ENCODE measurements at regions not wholly inside any gene's neighbourhood (a gene's known extent, or its start where the extent isn't known, plus 50 kb on each side); places are given as distances from the start of the nearest gene placed in this dataset.

DNA sequence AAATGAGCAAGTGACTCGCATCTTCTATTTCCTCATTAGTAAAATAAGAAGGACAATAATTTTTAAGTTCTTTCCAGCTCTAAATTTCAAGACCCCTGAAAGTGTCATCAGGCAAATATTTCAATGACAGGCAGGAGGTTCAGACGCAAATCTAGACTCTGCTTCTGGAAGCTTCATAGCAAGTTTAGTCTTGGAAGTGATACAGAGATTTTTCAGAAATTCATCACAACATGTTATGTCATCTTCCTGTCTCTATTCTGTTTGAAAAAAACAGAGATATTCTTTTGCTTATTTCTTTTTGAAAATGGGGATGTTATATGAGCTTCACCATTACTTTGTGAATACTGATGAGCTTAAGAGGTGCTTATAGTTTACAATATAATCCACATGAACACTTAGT lies 74.0 kb downstream of the C3orf85 start (continued):
- TF ChIP-seq, protein P1, sequence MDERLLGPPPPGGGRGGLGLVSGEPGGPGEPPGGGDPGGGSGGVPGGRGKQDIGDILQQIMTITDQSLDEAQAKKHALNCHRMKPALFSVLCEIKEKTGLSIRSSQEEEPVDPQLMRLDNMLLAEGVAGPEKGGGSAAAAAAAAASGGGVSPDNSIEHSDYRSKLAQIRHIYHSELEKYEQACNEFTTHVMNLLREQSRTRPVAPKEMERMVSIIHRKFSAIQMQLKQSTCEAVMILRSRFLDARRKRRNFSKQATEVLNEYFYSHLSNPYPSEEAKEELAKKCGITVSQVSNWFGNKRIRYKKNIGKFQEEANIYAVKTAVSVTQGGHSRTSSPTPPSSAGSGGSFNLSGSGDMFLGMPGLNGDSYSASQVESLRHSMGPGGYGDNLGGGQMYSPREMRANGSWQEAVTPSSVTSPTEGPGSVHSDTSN (CRISPR knock-in tag; IDR thresholded peaks at IDR 0.05; ENCODE audit: low read depth): no peak
- TF ChIP-seq, protein P1 (tag; conservative IDR thresholded peaks at IDR 0.05; ENCODE audit: low read depth): no peak
- TF ChIP-seq ZSCAN32 (CRISPR knock-in tag; IDR thresholded peaks at IDR 0.05) (no peak), XRCC4 (IDR thresholded peaks at IDR 0.05; ENCODE audit: extremely low read depth, insufficient read depth, insufficient read length) (no peak), SMAD4 (CRISPR knock-in tag; conservative IDR thresholded peaks at IDR 0.05) (no peak), DACH1 (IDR thresholded peaks at IDR 0.05; ENCODE audit: partially characterized antibody) (no peak)

DNA sequence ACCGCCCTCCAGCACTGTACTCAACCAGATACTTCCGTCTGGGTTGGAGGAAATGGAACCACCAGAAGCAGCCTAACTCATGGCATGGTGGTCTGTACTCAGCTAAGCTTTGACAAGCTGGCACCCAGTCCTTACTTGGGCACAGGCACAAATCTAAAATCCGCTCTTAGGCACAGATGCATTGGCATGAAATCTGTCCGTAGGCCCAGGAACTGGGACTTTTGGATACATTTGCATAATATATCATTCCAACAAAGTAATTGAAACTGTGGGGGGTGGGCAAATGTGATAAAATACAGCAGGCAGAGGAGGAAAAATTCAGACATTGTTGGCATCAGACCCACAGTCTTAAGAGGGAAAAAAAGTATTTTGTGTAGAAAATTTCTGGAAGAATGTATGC lies 75.4 kb downstream of the C3orf85 start:
- no peak for TF ChIP-seq MTA3 (IDR thresholded peaks at IDR 0.05; ENCODE audit: borderline replicate concordance)
- no peak for TF ChIP-seq PURB (CRISPR knock-in tag; IDR thresholded peaks at IDR 0.05; ENCODE audit: low read depth)
- TF ChIP-seq DDX20 (tag; IDR thresholded peaks at IDR 0.05; ENCODE audit: low read depth): no peak
- ATAC-seq: no peak
- CTCF ChIA-PET (ENCODE audit: low intra/inter-chr PET ratio): no interaction called here
- Histone ChIP-seq H3K27me3 (ENCODE audit: control insufficient read depth in 2 of 2, insufficient read depth in 2 of 2, low read length in 2 of 2) (no peaks in the 10 kb centered on the region), H3K4me2 (ENCODE audit: insufficient read depth, low read length) (no peak overlapping the region), H3K4me3 (no peak overlapping the region), H3K9ac (ENCODE audit: insufficient read depth in 1 of 2, low read depth in 2 of 2, low read length in 2 of 2) (no peak overlapping the region), H4K20me1 (replicated peaks; ENCODE audit: control insufficient read depth, insufficient read depth, low read length) (no peaks in the 10 kb centered on the region), H3K27ac (ENCODE audit: extremely low read depth, low read depth, low read length) (no peak overlapping the region), H3K79me2 (ENCODE audit: control insufficient read depth, insufficient read depth, low read length) (no peaks in the 10 kb centered on the region), H3K9me1 (ENCODE audit: control insufficient read depth, insufficient read depth, low read length) (no peaks in the 10 kb centered on the region), H3K4me1 (replicated peaks in 1 of 2; ENCODE audit: control insufficient read depth in 2 of 2, insufficient read depth in 2 of 2, low read length in 2 of 2) (no peaks in the 10 kb centered on the region), H3K36me3 (ENCODE audit: control insufficient read depth, insufficient read depth, low read length) (no peaks in the 10 kb centered on the region), H3K9me3 (replicated peaks; ENCODE audit: control insufficient read depth, insufficient read depth, low read depth, low read length) (no peaks in the 10 kb centered on the region), H2AFZ (ENCODE audit: low read depth, low read length) (no peak overlapping the region)
- intact Hi-C loops (cut with micrococcal nuclease): no loop called here
- DNase-seq (ENCODE audit: extremely low read depth in 1 of 4, low spot score in 3 of 4): no peak
- 0% methylated on average over 4 of the region's 4 CpGs for WGBS (ENCODE audit: insufficient coverage, low coverage, missing lambda C conversion rate)
- POLR2A ChIA-PET: no interaction called here
- BruUV-seq (replicated peaks): no TSS peak
- FAIRE-seq: no peak
- in situ Hi-C loops (cut with MboI): no loop called here
